SW 1271 (cell line): ENCODE measurements at regions not wholly inside any gene's neighbourhood (a gene's known extent, or its start where the extent isn't known, plus 50 kb on each side); places are given as distances from the start of the nearest gene placed in this dataset.
"Not testable (repeated sequence)": the region's sequence is repeated elsewhere in the genome, so short reads cannot be mapped to it uniquely, and the experiment has no call there.

Experiments
- DNase-seq, 2 experiments: peaks; one replicate each; lab custom pipeline; 2025; lab: John Stamatoyannopoulos, UW

DNA sequence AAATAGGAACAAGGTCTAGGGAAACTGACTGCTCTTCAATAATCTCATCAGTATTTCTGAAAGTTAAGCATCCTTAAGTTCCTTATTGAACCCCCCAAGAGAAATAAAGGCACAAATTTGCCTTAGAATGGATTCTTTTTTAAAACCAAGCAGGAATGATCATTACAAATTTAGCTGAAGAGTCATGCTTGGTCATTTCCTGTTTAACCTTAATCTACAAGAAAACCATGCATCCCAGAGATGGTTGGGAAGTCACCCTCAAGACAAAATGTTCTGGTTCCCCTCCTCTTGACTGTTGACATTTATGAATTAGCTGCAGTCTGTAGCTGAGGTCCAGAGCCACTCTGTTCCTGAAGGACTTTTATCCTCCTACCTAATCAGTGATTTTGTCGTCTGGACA, 291.8 kb upstream of the G2E3 start:
- no peak for DNase-seq

DNA sequence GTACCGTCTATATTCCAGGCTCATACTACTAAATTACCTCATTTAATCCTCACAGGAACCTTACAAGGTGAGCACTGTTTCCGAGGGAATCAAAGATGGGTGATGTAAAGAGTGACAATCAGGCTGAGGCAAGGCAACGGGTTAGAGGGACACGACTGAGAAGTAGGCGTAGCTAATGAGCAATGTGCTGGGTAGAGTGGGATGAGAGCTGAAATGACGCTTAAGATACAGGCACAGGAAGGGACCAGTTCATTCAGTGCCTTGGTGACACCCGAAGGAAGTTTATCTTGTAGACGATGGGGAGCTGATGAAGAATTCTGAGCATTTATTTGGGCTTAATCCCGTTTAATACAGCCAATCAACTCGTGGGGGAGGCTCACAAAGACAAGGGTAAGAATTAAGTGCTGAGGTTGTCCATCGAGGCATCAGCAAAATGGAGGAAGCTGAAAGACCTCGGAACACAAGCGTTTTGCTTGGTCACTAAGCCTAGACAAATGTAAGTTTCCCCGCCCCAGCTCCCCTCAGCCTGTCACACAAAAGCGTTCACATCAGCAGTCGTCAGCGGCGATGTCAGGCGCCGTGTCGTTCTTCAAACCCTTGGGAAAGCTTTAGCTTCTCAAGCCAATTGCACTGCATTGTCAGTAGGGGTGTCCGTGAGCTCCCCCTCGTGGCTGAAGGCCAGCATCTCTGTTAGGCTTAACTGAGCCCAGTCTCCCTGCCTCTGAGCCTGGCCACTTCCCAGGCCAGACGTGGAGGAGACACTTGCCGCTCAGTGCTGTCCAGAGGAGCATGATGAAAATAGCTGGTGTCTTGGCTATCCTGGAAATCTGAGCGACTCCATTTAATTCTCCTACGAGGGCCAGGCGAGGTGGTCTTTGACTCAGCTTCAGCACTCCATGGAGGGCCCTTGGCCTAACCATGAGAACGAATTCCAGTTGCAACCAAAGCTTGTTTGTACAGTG, 288.5 kb upstream of the G2E3 start:
- DNase-seq: peak; percentile 20 to 61

DNA sequence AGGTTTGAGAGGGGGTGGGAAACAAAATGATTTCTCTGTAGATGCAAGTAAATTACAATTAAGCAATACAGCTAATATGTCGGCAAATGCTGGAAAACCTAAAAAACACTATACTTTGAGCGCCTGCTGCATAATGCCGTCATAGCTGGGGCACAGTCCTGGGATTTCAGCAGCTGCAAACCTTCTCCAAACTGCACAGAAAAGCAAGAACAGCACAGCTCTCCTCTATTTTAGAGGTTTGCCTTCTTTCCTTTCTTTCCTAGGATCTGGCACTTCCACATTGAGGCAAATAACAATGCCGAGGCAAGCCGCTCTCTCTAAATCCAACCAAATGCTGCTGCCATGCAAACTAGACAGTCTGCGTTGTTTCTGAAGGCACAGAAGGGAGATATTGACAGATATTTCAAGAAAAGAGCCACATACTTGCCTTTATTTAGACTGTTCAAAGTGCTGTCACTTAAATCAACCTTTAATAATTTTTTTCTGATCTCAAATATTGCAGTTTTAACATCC, 287.1 kb upstream of the G2E3 start:
- no peak for DNase-seq

DNA sequence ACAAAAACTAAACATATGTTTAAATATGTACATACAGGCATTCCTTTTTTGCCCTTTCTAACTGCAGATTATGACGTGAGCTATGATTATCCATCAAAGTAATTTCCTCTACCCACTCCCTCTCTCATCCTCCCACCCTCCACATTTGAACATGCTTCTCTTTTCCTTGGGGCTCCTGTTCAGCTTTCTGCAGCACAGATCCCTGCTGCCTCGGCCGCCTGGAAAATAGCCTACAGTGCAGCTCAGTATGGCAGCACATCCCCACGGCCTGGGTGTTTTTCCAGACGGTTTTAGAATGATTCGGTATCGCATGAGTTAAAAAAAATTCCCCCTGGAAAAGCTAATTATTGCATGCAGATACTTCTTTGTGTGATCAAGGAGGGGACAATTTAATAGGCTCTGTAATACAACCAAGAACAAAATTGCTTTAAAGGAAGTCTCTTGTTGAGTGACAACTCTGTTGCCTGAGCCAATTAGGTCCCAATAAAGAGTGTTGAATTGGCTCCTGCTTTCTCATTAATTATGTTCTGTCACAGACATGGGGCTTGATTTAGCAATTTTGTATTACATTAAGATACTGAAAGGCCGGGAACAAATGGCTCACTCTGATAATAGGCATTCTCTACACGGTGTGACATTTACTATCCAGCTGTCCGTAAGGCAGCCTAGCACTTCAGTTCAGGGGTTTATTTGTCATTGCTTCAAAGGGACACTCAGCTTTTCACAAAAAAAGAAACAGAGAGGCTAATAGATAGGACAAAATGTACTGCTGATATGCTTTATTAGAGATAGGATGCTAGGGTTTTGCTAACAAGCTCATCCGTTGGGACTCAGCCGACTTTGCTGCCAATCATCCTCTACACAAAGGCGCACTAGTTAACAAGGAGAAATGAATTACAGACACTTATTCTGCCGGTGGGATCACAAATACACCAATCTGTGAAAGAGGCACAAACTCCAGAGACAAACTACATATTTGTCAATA, 285.8 kb upstream of the G2E3 start:
- DNase-seq: no peak

DNA sequence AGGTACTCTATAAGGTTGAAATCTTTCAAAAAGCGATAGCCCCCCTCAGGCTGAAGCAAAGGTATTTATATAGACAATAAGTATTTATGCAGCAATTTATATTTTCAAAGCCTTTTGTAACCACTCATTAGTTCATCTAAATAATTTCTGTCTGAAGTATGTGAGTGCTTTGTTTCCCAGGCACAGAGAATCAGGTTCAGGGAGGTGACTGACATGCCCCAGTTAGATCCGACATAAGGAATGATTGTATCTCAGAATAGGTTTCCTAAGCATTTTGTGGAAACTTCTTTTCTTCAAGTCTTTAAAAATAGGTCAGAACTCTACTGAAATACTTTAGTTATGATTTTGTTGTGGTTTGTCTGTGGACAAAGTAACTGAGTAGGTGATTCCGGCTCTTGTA, 283.4 kb upstream of the G2E3 start:
- no peak for DNase-seq

DNA sequence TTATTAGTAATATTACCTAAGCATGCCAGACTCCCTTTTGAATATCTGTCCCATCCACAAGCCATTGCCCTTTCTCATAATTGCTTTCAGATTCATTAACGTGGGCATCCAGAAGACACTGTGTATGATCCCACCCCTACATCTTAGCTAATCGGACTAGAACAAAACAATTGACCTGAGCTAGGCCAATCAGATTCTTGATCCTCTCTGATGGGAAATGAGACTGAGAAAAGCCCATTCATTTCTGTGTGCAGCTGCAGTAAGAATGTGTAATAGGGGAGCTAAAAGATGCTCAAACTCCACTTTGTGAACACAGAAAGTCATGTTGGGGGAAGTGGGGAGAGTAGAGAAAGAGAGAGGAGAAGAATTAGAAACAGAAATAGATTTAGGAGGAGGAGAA, 281.7 kb upstream of the G2E3 start:
- no peak for DNase-seq

DNA sequence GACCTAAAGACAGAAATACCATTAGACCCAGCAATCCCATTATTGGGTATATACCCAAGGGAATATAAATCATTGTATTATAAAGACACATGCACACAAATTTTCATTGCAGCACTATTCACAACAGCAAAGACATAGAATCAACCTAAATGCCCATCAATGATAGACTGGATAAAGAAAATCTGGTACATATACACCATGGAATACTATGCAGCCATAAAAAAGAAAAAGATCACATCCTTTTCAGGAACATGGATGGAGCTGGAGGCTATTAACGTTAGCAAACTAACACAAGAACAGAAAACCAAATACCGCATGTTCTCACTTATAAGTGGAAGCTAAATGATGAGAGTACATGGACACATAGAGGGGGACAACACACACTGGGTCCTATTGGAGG, 280.1 kb upstream of the G2E3 start:
- not testable (repeated sequence) for DNase-seq

DNA sequence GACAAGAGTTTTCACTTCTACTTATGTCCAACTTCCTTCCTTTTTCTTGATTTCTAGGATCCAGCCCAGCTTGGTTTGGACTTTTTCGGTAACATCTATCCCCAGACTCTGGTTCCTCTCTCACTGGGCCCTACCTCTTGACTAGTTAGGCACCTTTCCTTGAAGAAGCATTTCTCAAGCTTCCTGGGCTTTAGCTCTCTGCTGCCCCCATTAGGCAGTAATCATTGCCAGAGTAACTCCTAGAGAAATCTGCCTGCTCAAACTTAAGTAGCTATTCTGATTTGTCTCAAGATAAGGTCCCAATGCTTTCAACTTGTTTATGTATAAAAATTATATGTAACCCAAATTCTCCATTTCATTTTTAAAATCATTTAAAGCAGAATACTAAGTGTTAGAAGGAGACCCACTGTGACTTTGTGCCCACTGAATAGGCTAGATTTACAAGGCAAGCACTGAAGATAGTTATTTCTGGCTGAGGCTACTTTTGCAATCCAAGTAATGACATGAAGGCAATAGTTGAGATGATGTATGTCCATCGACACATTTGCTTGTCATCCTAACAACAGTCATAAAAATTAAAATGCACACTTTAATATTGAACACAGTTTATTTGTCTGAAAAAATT, 275.0 kb upstream of the G2E3 start:
- peak; percentile 5 to 56 for DNase-seq

DNA sequence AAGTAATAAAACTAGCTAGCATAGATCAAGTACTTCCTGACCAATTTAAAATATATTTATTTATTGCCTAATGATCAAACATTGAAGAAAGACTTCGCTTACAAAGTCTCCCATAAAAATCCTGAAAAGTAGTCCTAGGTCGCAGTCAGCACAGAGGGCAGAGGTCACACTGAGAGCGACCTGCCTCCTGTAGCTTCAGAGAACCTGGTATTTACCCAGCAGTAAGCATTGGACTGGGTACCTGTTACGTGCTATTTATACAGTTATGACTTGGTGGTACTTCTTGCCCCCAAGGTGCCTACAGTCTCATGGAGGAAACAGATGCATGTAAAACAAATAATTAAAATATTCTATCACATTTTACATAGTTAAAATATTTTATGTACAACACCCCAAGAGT, 274.1 kb upstream of the G2E3 start:
- DNase-seq: no peak

DNA sequence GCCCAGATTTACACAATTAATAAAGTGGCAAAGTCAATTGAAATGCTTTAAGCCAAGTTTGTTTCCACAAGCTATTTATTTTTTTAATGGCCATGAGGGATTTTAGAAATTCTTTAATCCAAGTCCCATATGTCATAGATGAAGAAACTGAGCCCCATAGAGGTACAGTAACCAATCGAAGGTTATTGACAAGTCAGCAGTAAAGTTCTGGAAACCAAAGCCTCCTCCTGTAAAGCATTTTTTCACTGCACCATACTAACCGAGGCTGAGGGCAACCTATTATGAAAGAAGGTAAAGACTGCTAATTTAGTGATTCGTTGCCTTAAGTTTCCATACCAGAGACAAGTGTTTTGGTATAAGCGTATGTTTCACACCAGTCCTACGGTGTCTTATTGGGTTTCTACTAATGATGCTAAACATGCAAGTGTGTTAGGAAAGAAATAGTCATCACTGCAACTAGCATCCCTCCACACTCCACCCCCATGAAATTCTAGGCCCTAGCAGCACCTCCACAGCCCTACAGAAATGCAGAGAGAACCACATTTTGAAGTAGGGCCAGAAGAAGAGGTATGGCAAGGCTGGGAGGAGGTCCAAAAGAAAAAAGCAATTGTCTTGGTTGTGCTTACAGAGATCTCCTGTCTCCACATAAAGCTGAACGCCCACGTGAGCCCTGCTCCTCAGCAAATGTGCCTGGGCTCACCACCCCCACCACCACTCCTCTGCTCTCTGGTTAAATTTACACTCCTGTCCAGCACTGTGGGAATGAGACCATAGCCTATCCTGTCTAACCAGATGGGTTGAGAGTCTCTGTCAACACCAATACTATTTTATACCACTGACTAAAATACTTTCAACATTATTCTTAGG, 271.1 kb upstream of the G2E3 start:
- DNase-seq: no peak

DNA sequence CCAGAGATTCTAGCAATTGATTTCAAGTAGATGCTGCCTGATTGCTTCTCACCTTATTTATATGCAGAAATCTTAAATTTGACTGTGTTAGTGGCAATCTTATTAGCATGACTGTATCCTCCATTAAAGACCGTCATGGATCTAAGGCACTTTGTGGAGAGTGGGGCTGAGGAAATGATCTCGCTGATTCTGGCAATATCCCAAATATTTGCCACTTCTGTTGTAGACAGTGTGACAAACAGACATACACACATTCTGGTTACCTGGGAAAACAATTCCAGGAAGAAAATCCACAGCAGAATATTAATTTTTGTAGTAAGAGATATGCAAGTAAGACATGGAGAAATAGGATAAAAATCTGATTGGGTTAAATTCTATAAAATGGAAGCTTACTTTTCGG, 269.0 kb upstream of the G2E3 start:
- DNase-seq: no peak

DNA sequence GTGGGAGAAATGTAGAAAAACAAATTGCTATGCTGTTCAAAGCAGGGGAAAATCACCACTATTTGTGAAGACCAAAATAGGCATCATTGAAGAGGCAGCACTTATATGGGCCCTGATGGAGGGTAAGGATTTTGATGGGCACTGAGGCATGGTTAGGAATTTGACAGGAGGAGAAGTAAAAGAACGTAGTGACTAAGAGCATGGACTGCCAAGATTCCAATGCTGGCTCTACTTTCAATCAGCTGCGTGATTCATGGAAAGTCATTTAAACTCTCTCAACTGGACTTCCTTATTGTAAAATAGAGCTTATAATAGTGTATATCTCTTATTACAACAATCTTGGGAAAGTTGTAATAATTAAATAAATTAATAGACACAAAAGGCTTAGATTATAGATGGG, 267.7 kb upstream of the G2E3 start:
- DNase-seq: no peak

DNA sequence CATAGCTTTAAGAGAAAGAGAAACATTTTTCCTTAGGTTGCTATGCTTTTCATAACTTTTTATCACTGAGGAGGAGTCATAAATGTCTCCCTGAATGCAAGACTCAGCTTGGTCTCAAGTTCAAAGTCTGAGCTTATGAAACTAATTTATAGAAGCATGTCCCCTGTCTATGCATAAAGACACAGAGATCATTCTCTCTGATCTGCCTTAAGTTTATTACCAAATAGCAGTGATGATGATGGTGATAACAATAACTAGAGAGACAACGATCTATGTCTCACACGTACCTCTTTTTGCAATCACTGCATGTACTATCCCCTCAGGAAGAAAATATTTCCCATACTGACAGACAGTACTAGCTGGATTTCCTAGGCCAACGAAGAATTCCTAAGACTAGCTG, 266.4 kb upstream of the G2E3 start:
- DNase-seq: no peak

DNA sequence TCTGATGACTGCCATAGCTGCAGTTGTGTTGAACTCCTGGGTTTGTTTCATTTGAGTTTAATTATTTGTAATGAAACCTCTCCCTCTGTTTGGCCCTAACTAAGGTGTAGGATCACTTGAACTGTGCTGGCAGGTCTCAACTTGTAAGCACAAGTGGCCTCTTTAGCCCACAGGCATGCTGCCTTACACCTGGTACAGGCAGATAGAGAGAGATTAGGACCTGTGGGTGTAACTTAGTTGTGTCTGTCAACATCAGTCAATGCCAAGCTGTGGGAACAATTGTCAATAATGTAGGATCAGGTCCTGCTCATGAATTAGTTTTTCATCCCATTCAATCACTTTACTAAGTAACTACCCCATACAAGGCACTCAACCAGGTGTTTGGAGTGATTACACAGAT, 263.0 kb upstream of the G2E3 start:
- no peak for DNase-seq

DNA sequence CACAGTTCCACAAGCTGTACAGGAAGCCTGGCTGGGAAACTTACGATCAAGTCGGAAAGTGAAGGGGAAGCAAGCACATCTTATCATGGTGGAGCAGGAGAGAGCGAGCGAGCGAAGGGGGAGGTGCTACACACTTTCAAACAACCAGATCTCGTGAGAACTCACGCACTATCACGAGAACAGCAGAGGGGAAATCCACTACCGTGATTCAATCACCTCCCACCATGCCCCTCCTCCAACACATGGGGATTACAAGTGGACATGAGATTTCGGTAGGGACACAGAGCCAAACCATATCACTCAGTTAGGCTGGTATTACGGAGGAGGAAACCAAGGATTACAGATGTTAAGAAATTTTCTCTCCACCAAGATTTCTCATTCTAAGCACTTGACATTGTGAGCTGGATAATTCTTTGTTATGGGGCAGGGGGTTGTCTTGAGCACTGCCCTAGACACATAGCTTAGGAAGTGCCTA, 262.0 kb upstream of the G2E3 start:
- no peak for DNase-seq

DNA sequence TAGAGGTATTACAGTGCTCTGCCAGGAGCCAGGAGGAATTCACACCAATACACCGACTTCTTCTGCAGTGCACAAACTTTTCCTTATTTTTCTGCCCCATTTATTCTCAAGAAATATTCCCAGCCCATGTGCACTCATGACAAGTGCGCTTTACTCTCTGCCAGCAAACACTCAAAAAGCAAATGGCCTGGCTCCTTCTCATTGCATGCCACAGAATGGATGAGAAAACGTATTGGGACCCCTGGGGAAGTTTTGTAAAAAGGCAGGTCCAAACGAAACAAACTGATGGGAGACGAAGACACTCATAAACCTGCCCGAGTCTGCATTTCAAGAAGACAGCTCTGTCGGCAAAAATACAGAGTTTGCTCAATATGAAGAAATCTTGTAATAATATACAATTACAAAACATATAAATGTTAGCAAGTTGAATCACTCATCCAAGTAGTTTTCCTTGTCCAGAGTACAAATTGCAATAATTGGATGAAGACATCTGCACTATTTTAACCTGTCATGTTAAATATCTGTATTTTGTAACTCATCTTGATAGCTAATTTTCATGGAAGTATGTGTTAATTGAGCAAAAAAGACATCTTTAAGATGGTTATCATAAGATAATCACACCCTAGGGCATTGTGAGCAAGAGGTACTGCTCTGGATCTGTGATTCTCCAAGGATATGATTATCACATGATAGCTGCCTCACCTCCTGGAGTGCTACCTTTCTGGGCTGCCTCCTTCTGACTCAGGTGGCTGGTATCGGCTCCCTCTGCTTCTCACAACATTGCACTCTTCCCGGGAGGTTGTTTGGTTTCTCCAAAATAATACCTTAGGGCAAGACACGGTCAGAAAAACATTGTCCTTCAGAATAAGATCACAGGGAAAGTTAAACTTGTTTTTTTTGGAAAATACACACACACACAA, 260.8 kb upstream of the G2E3 start:
- no peak for DNase-seq

DNA sequence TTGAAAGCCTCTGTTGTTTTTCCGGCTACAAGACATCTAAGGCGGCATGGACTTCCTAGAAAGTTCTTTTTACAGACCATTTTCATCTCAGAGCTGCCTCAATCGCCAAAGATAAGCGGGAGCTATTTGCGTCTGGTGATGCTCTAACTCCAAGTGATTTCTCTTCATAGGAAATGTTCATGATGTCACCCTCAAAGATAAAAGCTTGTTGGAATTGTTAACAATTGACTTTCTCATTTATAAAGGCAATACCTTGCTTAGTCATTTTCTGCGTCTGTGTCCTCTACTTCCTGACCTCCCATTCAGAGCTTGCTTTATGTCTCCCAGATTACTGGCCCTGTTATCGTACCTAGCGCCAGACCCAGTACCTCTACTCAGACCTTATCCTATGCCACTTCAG, 259.0 kb upstream of the G2E3 start:
- no peak for DNase-seq

DNA sequence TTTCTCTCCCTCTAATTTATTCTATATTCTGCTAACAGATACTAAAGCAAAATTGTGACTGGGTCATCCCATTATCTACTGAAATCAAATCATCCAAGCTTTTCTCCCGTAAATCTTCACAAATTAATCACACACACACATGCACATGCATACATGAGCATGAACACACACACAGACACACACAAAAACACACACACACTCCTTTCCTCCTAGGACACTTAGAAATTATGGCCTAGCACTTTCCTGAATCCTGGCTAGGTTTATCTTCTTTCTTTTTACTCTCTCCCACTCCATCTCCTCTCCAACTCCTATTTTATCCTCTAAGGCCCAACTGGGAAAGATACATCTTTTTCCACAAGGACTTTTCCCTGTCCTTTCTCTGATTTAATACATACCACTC, 255.6 kb upstream of the G2E3 start:
- no peak for DNase-seq

DNA sequence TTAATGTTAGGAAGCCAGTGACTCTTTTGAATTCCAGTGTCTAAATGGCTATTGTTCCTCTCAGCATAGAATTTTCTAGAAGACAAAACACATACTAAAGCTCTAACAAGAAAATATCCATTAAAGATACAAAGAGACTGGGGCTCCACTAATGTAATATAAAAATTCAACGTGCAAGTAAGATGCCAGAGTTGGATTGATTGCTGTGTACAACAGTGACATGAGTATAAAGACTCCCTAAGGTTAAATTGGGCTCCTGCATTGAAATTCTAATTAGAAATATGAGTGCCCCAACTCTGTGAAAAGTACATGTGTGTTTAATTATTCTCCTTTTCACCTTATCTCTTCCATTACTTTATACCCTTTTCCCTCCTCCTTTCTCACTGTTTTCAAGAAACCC, 253.6 kb upstream of the G2E3 start:
- DNase-seq: no peak

DNA sequence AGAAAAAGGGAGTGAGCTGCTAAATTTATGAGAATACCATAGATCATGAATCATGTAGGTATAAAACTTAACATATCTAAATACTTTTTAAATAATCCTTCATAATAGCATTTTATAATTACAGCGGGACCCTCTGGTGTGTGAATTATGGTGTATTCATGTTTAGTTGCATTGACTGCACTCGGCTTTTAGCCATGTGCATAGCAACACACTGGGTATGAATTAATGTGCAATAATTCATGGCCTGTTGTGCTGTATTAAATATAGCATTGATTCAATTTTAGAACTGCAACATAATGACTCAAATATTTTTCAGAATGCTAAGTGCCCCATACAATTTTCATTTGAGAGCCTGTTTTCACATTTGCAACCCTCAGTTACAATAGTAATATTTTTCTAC, 249.6 kb upstream of the G2E3 start:
- DNase-seq: no peak
